Activated naive CD4-positive, alpha-beta T cell treated with anti-CD3 and anti-CD28 coated beads, Interleukin-2, amount 10 ng/mL, durations not matched to agents 7 days and 5 days (primary cell): ENCODE measurements at regions not wholly inside any gene's neighbourhood (a gene's known extent, or its start where the extent isn't known, plus 50 kb on each side); places are given as distances from the start of the nearest gene placed in this dataset.

Experiments used
- CTCF ChIA-PET: fragments of 350-600 bp; sonication (Branson Sonifier 250); formaldehyde crosslinking; loops from one replicate; lab custom pipeline; 2021; ENCODE audit warnings: antibody characterized with exemption; lab: Charles Lee
- DNase-seq: peaks from one replicate; pipeline ENCODE4 v3.0.0-alpha.2; 2020
- H3K27ac Mint-ChIP-seq: one replicate; pipeline ENCODE4 v1.8.0; 2021; ENCODE audit warnings: mild to moderate bottlenecking, moderate library complexity, mixed read lengths
- H3K27me3 Mint-ChIP-seq: one replicate; pipeline ENCODE4 v1.8.0; 2021; ENCODE audit warnings: mild to moderate bottlenecking, mixed read lengths
- H3K36me3 Mint-ChIP-seq: one replicate; pipeline ENCODE4 v1.8.0; 2021; ENCODE audit warnings: mixed read lengths
- H3K4me1 Mint-ChIP-seq: one replicate; pipeline ENCODE4 v1.8.0; 2021; ENCODE audit warnings: mixed read lengths
- H3K4me3 Mint-ChIP-seq: one replicate; pipeline ENCODE4 v1.8.0; 2021; ENCODE audit warnings: mild to moderate bottlenecking, moderate library complexity, mixed read lengths
- H3K9me3 Mint-ChIP-seq: one replicate; pipeline ENCODE4 v1.8.0; 2021; ENCODE audit warnings: mixed read lengths

DNA sequence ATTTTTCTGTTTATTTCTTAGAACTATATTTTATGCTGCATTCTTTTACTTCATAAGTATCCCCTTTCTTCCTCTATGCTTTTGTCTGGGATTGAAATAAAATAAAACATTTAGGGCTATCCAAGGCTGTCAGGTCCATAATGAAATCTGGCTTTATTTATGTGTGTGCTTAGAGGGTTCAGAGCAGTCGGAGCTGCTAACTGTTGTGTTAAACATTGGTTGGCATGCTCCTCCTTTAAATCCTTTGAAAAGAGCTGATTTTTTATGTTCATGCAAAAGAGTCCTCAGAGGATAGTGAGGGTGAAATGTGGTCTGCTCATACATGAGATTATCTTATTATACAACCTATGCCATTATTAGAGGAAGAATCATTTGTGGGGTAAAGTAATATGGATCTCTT is 322.3 kb upstream of the E2F7 start:
- no peak overlapping the region for H3K27ac Mint-ChIP-seq
- H3K36me3 Mint-ChIP-seq = no peaks in the 10 kb centered on the region
- no peak overlapping the region for H3K4me3 Mint-ChIP-seq
- DNase-seq = no peak
- no peaks in the 10 kb centered on the region for H3K9me3 Mint-ChIP-seq
- H3K4me1 Mint-ChIP-seq = no peaks in the 10 kb centered on the region
- CTCF ChIA-PET = no interaction called here
- no peaks in the 10 kb centered on the region for H3K27me3 Mint-ChIP-seq

DNA sequence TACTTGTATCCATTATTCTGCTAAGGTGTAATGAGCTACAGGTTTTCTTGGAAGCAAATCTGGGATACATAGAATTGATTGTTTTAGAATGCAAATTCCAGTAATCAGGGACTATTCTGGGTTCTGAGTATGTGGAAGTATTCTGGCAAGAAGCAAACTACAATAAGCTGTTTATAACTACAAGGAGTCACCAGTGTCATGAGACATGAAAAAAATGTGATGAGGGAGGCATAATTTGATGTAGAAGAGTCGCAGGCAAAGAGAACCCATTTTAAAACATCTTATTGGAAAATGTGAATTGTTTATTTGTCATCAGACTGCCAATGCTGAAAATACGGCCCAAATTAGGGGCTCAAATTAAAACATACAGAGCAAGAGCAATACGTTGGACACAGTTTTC is 321.8 kb upstream of the E2F7 start:
- Mint-ChIP-seq H3K4me3 (no peak overlapping the region), H3K36me3 (no peaks in the 10 kb centered on the region), H3K27ac (no peak overlapping the region), H3K9me3 (no peaks in the 10 kb centered on the region), H3K27me3 (no peaks in the 10 kb centered on the region), H3K4me1 (no peaks in the 10 kb centered on the region)
- CTCF ChIA-PET = no interaction called here
- DNase-seq = no peak

DNA sequence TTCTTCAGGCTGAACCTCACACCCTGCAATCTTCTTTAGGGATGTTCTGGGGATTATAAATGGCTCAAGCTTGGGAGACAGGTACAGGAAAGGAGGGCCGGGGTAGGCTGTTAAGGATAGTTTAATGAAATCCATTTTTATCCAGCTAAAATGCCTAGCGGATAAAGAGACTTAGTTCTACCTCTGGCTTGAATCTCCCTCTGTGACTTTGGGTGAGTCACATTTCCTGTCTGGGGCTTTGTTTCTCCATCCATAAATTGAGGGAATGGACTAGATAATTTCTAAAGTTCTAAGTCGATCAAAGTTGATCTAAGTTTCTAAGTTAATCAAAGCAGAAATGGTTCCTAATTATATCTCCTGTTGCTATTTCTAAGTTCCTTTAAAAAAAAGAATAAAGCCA is 319.6 kb upstream of the E2F7 start:
- CTCF ChIA-PET = no interaction called here
- Mint-ChIP-seq H3K27ac (no peak overlapping the region), H3K4me3 (no peak overlapping the region), H3K4me1 (no peaks in the 10 kb centered on the region), H3K27me3 (no peaks in the 10 kb centered on the region), H3K9me3 (no peaks in the 10 kb centered on the region), H3K36me3 (no peaks in the 10 kb centered on the region)
- no peak for DNase-seq

DNA sequence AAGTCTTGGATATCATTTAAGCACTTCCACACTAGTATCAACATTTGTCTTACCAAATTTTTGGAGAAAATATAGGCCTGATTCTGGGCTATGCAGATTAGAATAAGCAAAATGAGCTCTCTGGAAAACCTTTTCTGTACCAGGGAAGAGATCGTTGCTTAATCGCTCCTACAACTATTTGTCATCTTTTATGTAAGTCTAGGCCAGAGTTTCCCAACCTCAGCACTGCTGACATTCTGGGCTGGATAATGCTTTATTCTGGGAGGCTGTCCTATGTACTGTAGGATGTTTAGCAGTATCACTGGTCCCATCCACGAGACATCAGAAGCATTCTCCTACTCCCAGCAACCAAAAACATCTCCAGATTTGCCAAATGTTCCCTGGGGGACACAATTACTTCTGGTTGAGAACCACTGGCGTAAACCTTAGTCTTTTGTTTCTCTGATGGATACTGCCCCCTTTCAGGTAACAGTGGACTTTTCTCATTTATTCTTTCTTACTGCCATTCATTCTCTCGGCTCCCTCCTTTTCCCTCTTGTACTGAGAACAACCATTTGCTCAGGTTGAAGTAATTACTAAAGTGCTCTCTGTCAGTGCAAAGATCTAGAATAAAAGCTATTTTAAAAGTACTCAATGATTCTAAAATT is 316.9 kb upstream of the E2F7 start:
- Mint-ChIP-seq H3K9me3 (peaks cover 3% of the 10 kb centered on the region), H3K4me3 (no peak overlapping the region), H3K27me3 (no peaks in the 10 kb centered on the region), H3K4me1 (no peaks in the 10 kb centered on the region), H3K27ac (no peak overlapping the region), H3K36me3 (no peaks in the 10 kb centered on the region)
- CTCF ChIA-PET = no interaction called here
- DNase-seq = no peak

DNA sequence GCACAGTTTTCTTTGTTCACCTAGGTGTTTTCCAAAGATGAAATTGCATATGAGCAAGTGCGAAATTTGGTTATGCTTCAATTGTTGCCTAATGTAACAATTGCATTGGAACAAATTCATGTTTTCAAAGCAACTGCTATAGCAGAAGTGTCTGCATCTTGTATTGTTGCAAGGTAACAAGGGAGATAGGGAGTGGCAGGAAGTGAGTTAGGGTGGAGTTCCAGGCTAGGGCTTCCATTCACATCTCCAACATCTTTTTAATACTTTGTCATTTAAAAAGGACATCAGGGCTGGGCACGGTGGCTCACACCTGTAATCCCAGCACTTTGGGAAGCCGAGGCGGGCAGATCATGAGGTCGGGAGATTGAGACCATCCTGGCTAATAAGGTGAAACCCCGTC is 312.3 kb upstream of the E2F7 start:
- H3K4me3 Mint-ChIP-seq = no peak overlapping the region
- CTCF ChIA-PET = no interaction called here
- H3K27ac Mint-ChIP-seq = no peak overlapping the region
- DNase-seq = no peak
- H3K36me3 Mint-ChIP-seq = no peaks in the 10 kb centered on the region
- peaks cover 3% of the 10 kb centered on the region for H3K9me3 Mint-ChIP-seq
- H3K4me1 Mint-ChIP-seq = no peaks in the 10 kb centered on the region
- no peaks in the 10 kb centered on the region for H3K27me3 Mint-ChIP-seq

DNA sequence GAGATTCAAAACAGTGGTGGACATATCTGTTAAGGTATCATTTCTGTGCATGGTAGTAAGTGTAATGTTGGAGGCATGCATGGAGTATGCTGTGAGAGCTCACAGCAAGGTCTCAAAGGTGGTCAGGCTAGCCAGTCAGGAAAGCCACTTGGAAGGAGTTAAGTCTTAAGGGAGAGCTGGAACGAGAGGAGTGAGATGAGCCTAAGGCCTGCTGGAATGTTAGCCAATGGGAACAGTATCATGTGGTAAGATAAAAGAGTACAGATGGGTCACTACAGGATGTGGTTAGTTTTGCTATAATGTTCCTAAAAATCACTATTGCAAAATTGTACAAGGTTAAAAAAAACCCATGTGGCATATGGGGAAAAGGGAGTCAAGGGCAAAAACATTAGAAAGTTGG is 311.7 kb upstream of the E2F7 start:
- Mint-ChIP-seq H3K27me3 (no peaks in the 10 kb centered on the region), H3K9me3 (peaks cover 3% of the 10 kb centered on the region), H3K36me3 (no peaks in the 10 kb centered on the region), H3K4me1 (no peaks in the 10 kb centered on the region), H3K4me3 (no peak overlapping the region), H3K27ac (no peak overlapping the region)
- CTCF ChIA-PET = no interaction called here
- no peak for DNase-seq

DNA sequence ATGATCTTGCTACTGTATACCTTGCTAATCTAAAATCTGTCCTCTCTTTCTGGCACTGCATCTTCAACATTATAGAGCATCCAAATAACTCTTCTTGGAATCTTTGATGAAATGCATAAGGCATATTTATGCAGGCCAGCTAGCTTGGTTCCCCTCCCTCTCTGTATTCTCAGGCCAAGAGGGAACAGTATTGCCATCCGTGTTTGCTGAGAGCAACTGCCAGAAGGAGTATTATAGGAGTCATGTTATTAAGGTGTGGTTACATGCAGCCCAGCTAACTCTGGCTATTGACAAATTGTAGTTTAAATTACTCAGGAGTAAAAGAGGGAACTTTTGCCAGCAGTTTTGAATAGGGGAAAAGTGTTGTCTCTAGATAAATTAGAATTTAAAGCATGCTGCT is 309.3 kb upstream of the E2F7 start:
- no peak for DNase-seq
- Mint-ChIP-seq H3K27me3 (no peaks in the 10 kb centered on the region), H3K4me3 (no peak overlapping the region), H3K4me1 (no peaks in the 10 kb centered on the region), H3K36me3 (no peaks in the 10 kb centered on the region), H3K27ac (no peak overlapping the region), H3K9me3 (peaks cover 3% of the 10 kb centered on the region)
- CTCF ChIA-PET = no interaction called here

DNA sequence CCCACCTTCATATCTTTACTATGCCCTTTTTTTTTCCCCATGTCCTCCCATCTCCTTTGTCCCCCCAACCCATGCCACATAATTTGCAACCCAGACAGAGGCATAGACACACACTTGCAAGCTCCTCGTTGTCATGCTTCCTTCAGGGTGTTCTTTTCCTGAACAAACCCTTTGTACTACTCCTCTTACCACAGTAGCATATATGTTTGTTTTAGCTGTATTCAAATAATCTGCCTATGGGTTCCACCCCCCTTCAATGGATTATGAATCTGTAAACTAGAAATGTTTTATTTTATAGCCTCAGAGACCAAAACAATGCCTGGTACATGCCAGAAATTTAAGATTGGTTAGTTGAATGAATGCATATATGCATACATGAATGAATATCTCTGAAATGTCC is 307.1 kb upstream of the E2F7 start:
- Mint-ChIP-seq H3K27me3 (no peaks in the 10 kb centered on the region), H3K9me3 (no peaks in the 10 kb centered on the region), H3K27ac (no peak overlapping the region), H3K36me3 (no peaks in the 10 kb centered on the region), H3K4me3 (no peak overlapping the region), H3K4me1 (no peaks in the 10 kb centered on the region)
- CTCF ChIA-PET = no interaction called here
- no peak for DNase-seq

DNA sequence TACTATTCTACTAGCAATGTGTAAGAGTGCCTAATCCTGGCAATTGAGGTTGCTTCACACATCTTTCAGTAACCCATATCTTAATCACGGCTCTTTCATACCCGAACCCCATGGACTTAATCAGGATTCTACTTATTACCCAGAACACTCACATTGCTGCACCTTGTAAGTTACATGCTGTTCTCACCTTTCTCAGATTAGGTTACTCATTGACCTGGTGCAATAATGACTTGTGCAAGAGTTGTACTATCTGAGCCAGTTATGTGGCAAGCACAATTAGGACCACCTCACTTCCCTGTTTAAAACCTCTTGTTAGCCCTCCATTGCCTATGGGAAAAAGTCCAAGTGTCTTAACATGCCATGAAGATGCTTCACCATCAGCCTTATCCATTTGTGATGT is 306.7 kb upstream of the E2F7 start:
- Mint-ChIP-seq H3K27me3 (no peaks in the 10 kb centered on the region), H3K9me3 (no peaks in the 10 kb centered on the region), H3K4me3 (no peak overlapping the region), H3K36me3 (no peaks in the 10 kb centered on the region), H3K4me1 (no peaks in the 10 kb centered on the region), H3K27ac (no peak overlapping the region)
- no peak for DNase-seq
- CTCF ChIA-PET = no interaction called here

DNA sequence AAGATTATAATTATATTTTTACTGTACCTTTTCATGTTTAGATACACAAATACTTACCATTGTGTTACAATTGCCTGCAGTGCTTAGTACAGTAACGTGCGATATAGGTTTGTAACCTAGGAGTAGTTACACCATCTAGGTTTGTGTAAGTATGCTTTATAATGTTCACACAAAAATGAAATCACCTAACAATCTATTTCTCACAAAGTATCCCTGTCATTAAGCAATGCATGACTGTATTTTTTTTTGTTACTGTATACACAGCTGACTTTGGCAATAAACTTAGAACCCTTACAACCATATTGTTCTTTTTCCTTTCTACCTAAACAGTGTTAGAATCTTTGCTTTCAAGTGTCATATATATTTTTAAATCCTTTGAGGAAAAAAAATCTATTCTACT is 303.0 kb upstream of the E2F7 start:
- H3K36me3 Mint-ChIP-seq = no peaks in the 10 kb centered on the region
- H3K27ac Mint-ChIP-seq = no peak overlapping the region
- CTCF ChIA-PET = no interaction called here
- no peaks in the 10 kb centered on the region for H3K9me3 Mint-ChIP-seq
- no peaks in the 10 kb centered on the region for H3K27me3 Mint-ChIP-seq
- H3K4me1 Mint-ChIP-seq = no peaks in the 10 kb centered on the region
- DNase-seq = no peak
- H3K4me3 Mint-ChIP-seq = no peak overlapping the region

DNA sequence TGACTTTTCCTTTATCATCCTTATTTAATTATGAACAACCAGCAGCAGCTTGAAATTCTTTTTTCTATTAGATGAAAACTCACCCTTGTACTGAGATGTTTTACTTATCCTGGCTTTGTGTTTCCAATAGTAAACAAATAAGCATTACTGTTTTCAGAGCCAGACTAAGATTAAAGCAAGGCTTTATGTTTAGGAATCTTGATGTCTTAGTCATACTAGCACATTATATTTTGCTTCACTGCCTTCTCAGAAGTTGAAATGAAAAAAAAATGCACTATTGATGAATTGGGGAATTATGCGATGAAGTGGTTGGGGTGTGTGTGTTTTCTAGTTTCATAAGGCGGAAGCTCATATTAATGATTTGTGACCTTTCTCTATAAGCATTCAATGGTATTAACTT is 301.2 kb upstream of the E2F7 start:
- DNase-seq = no peak
- Mint-ChIP-seq H3K27me3 (no peaks in the 10 kb centered on the region), H3K4me3 (no peak overlapping the region), H3K36me3 (no peaks in the 10 kb centered on the region), H3K27ac (no peak overlapping the region), H3K9me3 (no peaks in the 10 kb centered on the region), H3K4me1 (no peaks in the 10 kb centered on the region)
- CTCF ChIA-PET = no interaction called here

DNA sequence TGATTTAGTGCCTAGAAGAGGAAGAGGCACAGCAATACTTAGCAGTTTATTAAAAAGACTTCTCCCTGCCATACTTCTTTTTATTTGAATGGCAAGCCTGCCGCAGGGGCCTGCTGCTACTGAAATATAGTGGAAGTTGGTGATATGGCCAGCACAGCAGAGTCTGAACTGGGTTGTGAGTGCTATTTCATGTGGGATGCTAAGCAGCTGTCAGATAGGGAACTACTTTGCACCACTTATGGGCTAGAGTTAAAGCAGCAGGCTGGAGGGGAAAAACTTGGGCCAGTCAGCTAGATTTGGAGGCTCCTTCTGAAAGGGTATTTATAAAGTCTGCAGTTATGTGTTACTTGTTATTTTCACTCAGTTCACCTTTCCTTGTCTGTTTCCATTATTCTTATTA is 299.0 kb upstream of the E2F7 start:
- no peaks in the 10 kb centered on the region for H3K4me1 Mint-ChIP-seq
- DNase-seq = no peak
- no peaks in the 10 kb centered on the region for H3K36me3 Mint-ChIP-seq
- H3K4me3 Mint-ChIP-seq = no peak overlapping the region
- H3K27me3 Mint-ChIP-seq = no peaks in the 10 kb centered on the region
- H3K9me3 Mint-ChIP-seq = no peaks in the 10 kb centered on the region
- no peak overlapping the region for H3K27ac Mint-ChIP-seq
- CTCF ChIA-PET = no interaction called here

DNA sequence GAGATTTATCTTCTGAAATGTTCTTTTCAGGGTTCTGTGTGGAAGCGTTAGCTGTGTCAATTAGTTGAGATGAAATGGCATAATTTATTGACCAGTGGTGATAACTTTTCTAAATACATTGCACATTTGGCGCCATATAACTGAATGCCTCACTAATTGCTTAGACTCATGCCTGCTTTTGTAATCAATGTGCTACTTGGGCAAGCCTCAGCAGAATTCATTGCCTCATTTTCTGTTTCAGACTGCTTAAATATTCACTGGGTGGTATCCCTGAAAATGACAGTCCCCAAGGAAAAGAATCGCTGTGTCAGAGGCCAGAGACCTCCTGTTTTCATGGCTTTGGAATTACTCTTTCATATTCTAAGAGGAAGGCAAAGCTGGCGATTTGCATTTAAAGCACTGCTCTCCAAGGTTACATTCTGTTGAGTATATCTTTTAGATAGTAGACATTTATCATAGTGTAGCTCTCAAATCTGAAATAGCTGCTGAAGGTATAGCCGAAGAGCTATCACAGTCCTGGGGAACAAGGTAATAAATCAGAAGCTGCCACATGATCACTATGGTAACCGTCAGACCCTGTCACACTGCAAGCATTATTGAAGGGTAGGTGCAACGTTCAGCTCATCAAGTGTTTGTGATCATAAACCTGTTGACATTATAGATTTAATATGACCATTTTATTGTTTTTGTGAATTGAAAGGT is 297.3 kb upstream of the E2F7 start:
- no peak overlapping the region for H3K4me3 Mint-ChIP-seq
- H3K4me1 Mint-ChIP-seq = no peaks in the 10 kb centered on the region
- no peaks in the 10 kb centered on the region for H3K36me3 Mint-ChIP-seq
- DNase-seq = no peak
- CTCF ChIA-PET = no interaction called here
- H3K27me3 Mint-ChIP-seq = no peaks in the 10 kb centered on the region
- H3K9me3 Mint-ChIP-seq = no peaks in the 10 kb centered on the region
- H3K27ac Mint-ChIP-seq = no peak overlapping the region

DNA sequence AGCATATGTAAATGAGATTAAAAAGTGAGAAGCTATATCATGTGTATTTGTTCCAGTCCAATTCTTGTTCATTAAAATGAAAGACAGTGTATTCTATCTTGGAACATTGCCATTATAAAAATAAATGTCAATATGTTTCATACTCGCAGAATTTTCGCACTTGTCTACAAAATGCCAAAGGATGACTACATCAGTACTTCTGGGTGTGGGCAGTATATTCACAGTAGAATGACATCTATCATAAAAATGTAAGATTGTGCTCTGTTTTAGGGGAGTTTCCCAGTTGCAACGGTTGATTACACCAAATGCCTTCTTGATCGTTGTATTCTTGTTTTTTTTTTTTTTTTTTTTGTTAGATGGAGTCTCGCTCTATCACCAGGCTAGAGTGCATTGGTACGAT is 292.3 kb upstream of the E2F7 start:
- Mint-ChIP-seq H3K4me1 (no peaks in the 10 kb centered on the region), H3K27me3 (no peaks in the 10 kb centered on the region), H3K36me3 (no peaks in the 10 kb centered on the region), H3K9me3 (no peaks in the 10 kb centered on the region), H3K4me3 (no peak overlapping the region), H3K27ac (no peak overlapping the region)
- no peak for DNase-seq
- CTCF ChIA-PET = no interaction called here

DNA sequence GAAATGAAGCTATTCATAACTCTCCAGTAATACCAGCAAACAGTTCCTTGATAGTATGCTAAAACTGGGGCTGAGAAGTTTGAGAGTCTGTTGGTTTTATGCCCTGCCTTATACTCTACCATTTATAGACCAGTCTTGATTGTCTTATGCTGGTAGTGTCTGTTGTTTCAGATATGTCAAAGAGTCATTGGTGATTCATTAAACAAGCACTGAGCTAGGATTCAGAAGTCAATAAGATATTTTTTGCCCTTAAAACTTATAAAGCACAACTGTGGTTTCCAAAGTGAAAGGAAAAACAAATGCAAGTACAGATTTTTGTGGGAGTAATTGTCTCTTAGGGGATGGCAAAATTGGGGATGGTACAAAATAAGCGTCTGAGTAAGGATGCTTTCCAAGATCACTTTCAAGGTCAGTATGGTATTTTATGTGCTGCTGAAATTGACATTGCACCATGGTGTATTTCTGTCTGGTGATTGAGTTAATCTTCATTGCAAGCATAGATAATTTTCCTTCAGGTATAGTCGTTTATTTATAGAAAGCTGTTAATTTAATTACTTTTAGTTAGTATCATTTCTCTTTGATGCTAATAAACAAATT is 289.5 kb upstream of the E2F7 start:
- no peak overlapping the region for H3K27ac Mint-ChIP-seq
- no peak overlapping the region for H3K4me3 Mint-ChIP-seq
- H3K9me3 Mint-ChIP-seq = no peaks in the 10 kb centered on the region
- no peaks in the 10 kb centered on the region for H3K27me3 Mint-ChIP-seq
- H3K4me1 Mint-ChIP-seq = no peaks in the 10 kb centered on the region
- no peak for DNase-seq
- CTCF ChIA-PET = no interaction called here
- H3K36me3 Mint-ChIP-seq = no peaks in the 10 kb centered on the region
